Ishikawa (cell line): ENCODE measurements at regions not wholly inside any gene's neighbourhood (a gene's known extent, or its start where the extent isn't known, plus 50 kb on each side); places are given as distances from the start of the nearest gene placed in this dataset.

Source experiments
- CEBPB ChIP-seq: IDR thresholded peaks from 2 replicates; pipeline ENCODE4 v1.6.1; 2012
- EP300 ChIP-seq: IDR thresholded peaks from 2 replicates; pipeline ENCODE4 v1.6.1; 2012; ENCODE audit warnings: borderline replicate concordance
- MAX ChIP-seq: IDR thresholded peaks from 2 replicates; pipeline ENCODE4 v1.6.1; 2012
- RAD21 ChIP-seq: IDR thresholded peaks from 2 replicates; pipeline ENCODE4 v1.6.1; 2012; ENCODE audit warnings: low read depth
- TAF1 ChIP-seq: IDR thresholded peaks from 2 replicates; pipeline ENCODE4 v1.6.1; 2012; ENCODE audit warnings: low read depth, mild to moderate bottlenecking
- TEAD4 ChIP-seq: IDR thresholded peaks from 2 replicates; pipeline ENCODE4 v1.6.1; 2012
- YY1 ChIP-seq: IDR thresholded peaks from 2 replicates; pipeline ENCODE4 v1.6.1; 2012; ENCODE audit warnings: low read depth

GRCh38 chr3:177615015-177615414, 417.7 kb upstream of the TBL1XR1 start:
- TF ChIP-seq TAF1 (no peak), MAX (no peak), YY1 (no peak), CEBPB (peak; percentile 92), EP300 (peak; percentile 43; the same call in 1 of the 2 replicates), RAD21 (no peak; the same call in 1 of the 2 replicates), TEAD4 (peak; percentile 19; the same call in 1 of the 2 replicates)
